GM23248 (cell line): ENCODE measurements at regions not wholly inside any gene's neighbourhood (a gene's known extent, or its start where the extent isn't known, plus 50 kb on each side); places are given as distances from the start of the nearest gene placed in this dataset.

Experiments
- DNase-seq: peaks from one replicate; pipeline ENCODE4 v3.0.0-alpha.2; 2015
- H2AFZ ChIP-seq: fragments of 200-600 bp; sonication (generic); 2 replicates; pipeline ENCODE4 v1.6.1; 2016; ENCODE audit warnings: antibody characterized with exemption
- H3F3A ChIP-seq: fragments of 200-600 bp; sonication (generic); 2 replicates; pipeline ENCODE4 v1.6.1; 2016; ENCODE audit warnings: mild to moderate bottlenecking, antibody characterized with exemption, mixed run types; ENCODE audit not compliant: insufficient read depth
- H3K27ac ChIP-seq: fragments of 200-600 bp; sonication (generic); 2 replicates; pipeline ENCODE4 v1.5.1; 2016; ENCODE audit warnings: mild to moderate bottlenecking
- H3K27me3 ChIP-seq: fragments of 200-600 bp; sonication (generic); replicated peaks from 2 replicates; pipeline ENCODE4 v1.6.1; 2016; ENCODE audit warnings: mild to moderate bottlenecking; ENCODE audit not compliant: insufficient read depth
- H3K36me3 ChIP-seq: fragments of 200-600 bp; sonication (generic); 2 replicates; pipeline ENCODE4 v1.6.1; 2016; ENCODE audit warnings: low read depth, mild to moderate bottlenecking
- H3K4me1 ChIP-seq: fragments of 200-600 bp; sonication (generic); 2 replicates; pipeline ENCODE4 v1.6.1; 2016; ENCODE audit warnings: mild to moderate bottlenecking; ENCODE audit not compliant: insufficient read depth
- H3K4me2 ChIP-seq: fragments of 200-600 bp; sonication (generic); one replicate; pipeline ENCODE4 v1.6.1; 2016; ENCODE audit warnings: mild to moderate bottlenecking; ENCODE audit not compliant: unreplicated experiment
- H3K4me3 ChIP-seq: fragments of 200-600 bp; sonication (generic); 2 replicates; pipeline ENCODE4 v1.5.1; 2016; ENCODE audit warnings: mild to moderate bottlenecking
- H3K79me2 ChIP-seq: fragments of 200-600 bp; sonication (generic); 2 replicates; pipeline ENCODE4 v1.6.1; 2016; ENCODE audit warnings: mild to moderate bottlenecking; ENCODE audit not compliant: insufficient read depth
- H3K9ac ChIP-seq: fragments of 200-600 bp; sonication (generic); 2 replicates; pipeline ENCODE4 v1.6.1; 2016; ENCODE audit warnings: mild to moderate bottlenecking
- H3K9me2 ChIP-seq: fragments of 200-600 bp; sonication (generic); 2 replicates; pipeline ENCODE4 v1.6.1; 2016; ENCODE audit warnings: mixed run types, mild to moderate bottlenecking, moderate library complexity; ENCODE audit not compliant: insufficient read depth
- H3K9me3 ChIP-seq: fragments of 200-600 bp; sonication (generic); one replicate; pipeline ENCODE4 v1.6.1; 2017; ENCODE audit warnings: low read depth
- H4K20me1 ChIP-seq: fragments of 200-600 bp; sonication (generic); 2 replicates; pipeline ENCODE4 v1.6.0; 2016; ENCODE audit not compliant: insufficient read depth
- EZH2 ChIP-seq: fragments of 200-600 bp; sonication (generic); IDR thresholded peaks from 2 replicates; pipeline ENCODE4 v1.6.1; 2018; ENCODE audit warnings: antibody characterized with exemption, mild to moderate bottlenecking; ENCODE audit not compliant: insufficient read depth, poor library complexity, severe bottlenecking
- EZH2phosphoT487 ChIP-seq: fragments of 200-600 bp; sonication (generic); IDR thresholded peaks from 2 replicates; pipeline ENCODE4 v1.6.1; 2018; ENCODE audit warnings: antibody characterized with exemption, moderate library complexity, mild to moderate bottlenecking, low read depth; ENCODE audit not compliant: insufficient read depth
- WGBS, 2 experiments: methylation state at CpG; one replicate each; pipeline ENCODE4 v1.1.6; 2015 to 2017; ENCODE audit warnings: low lambda C conversion rate in 2 of 2, low coverage in 1 of 2; ENCODE audit errors: missing lambda C conversion rate in 2 of 2; 5-methylcytosine and 5-hydroxymethylcytosine counted together
- in situ Hi-C: fragments of 300-500 bp; cut with MboI; formaldehyde crosslinking; loops from 2 replicates; pipeline ENCODE4 v1.15.0; 2020

DNA sequence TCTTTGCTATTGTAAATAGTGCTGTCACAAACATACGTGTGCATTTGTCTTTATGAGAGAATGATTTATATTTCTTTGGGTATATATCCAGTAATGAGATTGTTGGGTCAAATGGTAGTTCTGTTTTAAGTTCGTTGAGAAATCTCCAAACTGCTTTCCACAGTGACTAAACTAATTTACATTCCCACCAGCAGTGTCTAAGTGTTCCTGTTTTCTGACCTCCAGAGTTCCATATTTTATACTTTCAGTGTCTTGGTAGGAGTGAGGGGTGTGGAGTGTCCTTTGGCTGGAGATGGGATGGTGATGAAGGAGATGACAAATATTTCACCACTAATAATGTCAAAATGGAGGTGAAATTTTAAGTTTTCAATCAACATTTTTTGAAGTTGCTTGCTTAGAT, 86.4 kb downstream of the DACT1 start:
- peaks cover 11% of the 10 kb centered on the region; the same call in 1 of the 2 replicates for H3K4me1 ChIP-seq
- H3K9me2 ChIP-seq: no peaks in the 10 kb centered on the region
- in situ Hi-C loops: no loop called here
- no peaks in the 10 kb centered on the region for H3K9me3 ChIP-seq
- no peak overlapping the region for H3K9ac ChIP-seq
- no peak overlapping the region for H3K4me3 ChIP-seq
- TF ChIP-seq EZH2phosphoT487 (no peak), EZH2 (no peak)
- no peaks in the 10 kb centered on the region for H3K27me3 ChIP-seq
- no peak overlapping the region for H3K4me2 ChIP-seq
- no peak overlapping the region for H2AFZ ChIP-seq
- no peak overlapping the region for H3K27ac ChIP-seq
- H3K79me2 ChIP-seq: no peaks in the 10 kb centered on the region
- WGBS, 2 experiments: 92 to 97% methylated on average over 2 of the region's 2 CpGs
- H3F3A ChIP-seq: 0 out of 2 replicates have a peak, but pooled peaks cover 5% of the 10 kb centered on the region
- H3K36me3 ChIP-seq: no peaks in the 10 kb centered on the region
- DNase-seq: no peak
- H4K20me1 ChIP-seq: no peaks in the 10 kb centered on the region

DNA sequence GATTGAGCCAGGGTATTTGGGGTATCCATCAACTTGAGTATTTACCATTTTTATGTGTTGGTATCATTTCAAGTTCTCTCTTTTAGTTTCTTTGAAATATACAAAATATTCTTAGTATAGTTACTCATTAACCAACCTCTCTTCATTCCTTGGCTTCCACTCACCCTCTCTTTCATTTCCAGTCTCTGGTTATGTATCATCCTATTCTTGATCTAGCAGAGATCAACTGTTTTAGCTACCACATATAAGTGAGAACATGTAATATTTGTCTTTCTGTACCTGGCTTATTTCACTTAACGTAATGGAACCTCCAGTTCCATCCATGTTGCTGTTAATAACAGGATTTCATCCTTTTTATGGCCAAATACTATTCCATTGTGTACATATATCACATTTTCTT, 86.9 kb downstream of the DACT1 start:
- Histone ChIP-seq H3K27ac (no peak overlapping the region), H3K4me1 (peaks cover 11% of the 10 kb centered on the region; the same call in 1 of the 2 replicates), H2AFZ (no peak overlapping the region), H3K9me3 (no peaks in the 10 kb centered on the region), H3F3A (0 out of 2 replicates have a peak, but pooled peaks cover 5% of the 10 kb centered on the region), H3K4me3 (no peak overlapping the region), H3K79me2 (no peaks in the 10 kb centered on the region), H3K9ac (no peak overlapping the region), H3K27me3 (no peaks in the 10 kb centered on the region), H4K20me1 (no peaks in the 10 kb centered on the region), H3K9me2 (no peaks in the 10 kb centered on the region), H3K4me2 (no peak overlapping the region), H3K36me3 (no peaks in the 10 kb centered on the region)
- WGBS, 2 experiments: 91 to 92% methylated on average over 1 of the region's 1 CpG
- DNase-seq: peak; percentile 18
- in situ Hi-C loops: no loop called here
- TF ChIP-seq EZH2 (no peak), EZH2phosphoT487 (no peak)

DNA sequence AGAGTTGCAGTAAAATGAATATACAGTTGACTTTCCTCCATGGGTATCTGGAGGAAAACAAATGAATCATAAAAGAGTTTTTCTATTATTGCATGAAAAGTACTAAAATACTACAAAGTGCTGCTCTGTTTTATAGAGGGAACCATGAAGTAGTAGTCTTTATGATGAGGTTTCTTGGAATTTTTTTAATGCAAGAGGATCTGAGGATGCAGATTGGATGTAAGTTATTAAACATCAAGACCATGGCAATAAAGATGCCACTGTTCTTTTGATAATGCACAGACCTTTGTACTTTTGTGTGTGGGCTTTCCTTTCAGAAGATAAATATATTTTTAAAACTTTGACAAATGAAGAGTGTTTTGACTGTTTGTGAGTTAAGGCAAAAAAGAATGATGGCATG, 87.5 kb downstream of the DACT1 start:
- Histone ChIP-seq H3F3A (peaks cover 8% of the 10 kb centered on the region), H3K4me2 (no peak overlapping the region), H3K9ac (no peak overlapping the region), H3K4me1 (peaks cover 11% of the 10 kb centered on the region; the same call in 1 of the 2 replicates), H3K27ac (no peak overlapping the region), H3K9me2 (no peaks in the 10 kb centered on the region), H3K79me2 (no peaks in the 10 kb centered on the region), H3K9me3 (no peaks in the 10 kb centered on the region), H2AFZ (no peak overlapping the region), H3K27me3 (no peaks in the 10 kb centered on the region), H3K4me3 (no peak overlapping the region), H4K20me1 (no peaks in the 10 kb centered on the region), H3K36me3 (no peaks in the 10 kb centered on the region)
- in situ Hi-C loops: no loop called here
- no peak for DNase-seq
- no peak for TF ChIP-seq EZH2
- TF ChIP-seq EZH2phosphoT487: no peak

DNA sequence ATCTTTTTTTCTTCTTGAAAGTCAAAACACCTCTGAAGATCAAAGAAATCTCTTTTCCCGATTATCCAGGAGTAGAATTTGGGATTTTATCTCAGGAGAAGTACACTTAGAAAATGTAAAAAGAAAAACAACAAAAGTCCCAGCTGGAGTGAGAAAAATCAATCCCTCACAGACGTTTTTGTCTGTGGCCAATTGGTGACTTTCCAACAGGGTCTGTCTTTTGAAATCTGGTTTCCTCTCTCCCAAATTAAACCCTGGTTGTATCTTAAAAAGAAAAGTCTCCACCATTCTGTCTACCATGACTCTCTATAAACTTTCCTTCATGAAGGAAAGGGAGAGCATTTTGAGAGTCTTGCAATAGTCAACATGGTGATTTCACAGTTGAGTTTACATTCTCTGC, 88.1 kb downstream of the DACT1 start:
- Histone ChIP-seq H3K36me3 (no peaks in the 10 kb centered on the region), H3K9me3 (no peaks in the 10 kb centered on the region), H3K79me2 (no peaks in the 10 kb centered on the region), H4K20me1 (no peaks in the 10 kb centered on the region), H3K27ac (no peak overlapping the region), H2AFZ (no peak overlapping the region), H3K4me2 (no peak overlapping the region), H3K4me3 (no peak overlapping the region), H3F3A (peaks cover 14% of the 10 kb centered on the region), H3K27me3 (no peaks in the 10 kb centered on the region), H3K4me1 (peaks cover 17% of the 10 kb centered on the region), H3K9ac (no peak overlapping the region), H3K9me2 (no peaks in the 10 kb centered on the region)
- no peak for DNase-seq
- no peak for TF ChIP-seq EZH2phosphoT487
- no peak for TF ChIP-seq EZH2
- in situ Hi-C loops: no loop called here
- 32 to 51% methylated on average over 2 of the region's 2 CpGs for WGBS, 2 experiments
